ENCODE measurements at regions not wholly inside any gene's neighbourhood (a gene's known extent, or its start where the extent isn't known, plus 50 kb on each side); places are given as distances from the start of the nearest gene placed in this dataset.

- TF ChIP-seq EZH2phosphoT487 (IDR thresholded peaks at IDR 0.05; ENCODE audit: borderline replicate concordance, low read length), result no peak
- TF ChIP-seq, protein P1, sequence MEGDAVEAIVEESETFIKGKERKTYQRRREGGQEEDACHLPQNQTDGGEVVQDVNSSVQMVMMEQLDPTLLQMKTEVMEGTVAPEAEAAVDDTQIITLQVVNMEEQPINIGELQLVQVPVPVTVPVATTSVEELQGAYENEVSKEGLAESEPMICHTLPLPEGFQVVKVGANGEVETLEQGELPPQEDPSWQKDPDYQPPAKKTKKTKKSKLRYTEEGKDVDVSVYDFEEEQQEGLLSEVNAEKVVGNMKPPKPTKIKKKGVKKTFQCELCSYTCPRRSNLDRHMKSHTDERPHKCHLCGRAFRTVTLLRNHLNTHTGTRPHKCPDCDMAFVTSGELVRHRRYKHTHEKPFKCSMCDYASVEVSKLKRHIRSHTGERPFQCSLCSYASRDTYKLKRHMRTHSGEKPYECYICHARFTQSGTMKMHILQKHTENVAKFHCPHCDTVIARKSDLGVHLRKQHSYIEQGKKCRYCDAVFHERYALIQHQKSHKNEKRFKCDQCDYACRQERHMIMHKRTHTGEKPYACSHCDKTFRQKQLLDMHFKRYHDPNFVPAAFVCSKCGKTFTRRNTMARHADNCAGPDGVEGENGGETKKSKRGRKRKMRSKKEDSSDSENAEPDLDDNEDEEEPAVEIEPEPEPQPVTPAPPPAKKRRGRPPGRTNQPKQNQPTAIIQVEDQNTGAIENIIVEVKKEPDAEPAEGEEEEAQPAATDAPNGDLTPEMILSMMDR (IDR thresholded peaks at IDR 0.05; ENCODE audit: low read depth, low read length, poor library complexity, severe bottlenecking), result no peak
- Histone ChIP-seq H3K9me2 (replicated peaks; ENCODE audit: control insufficient read depth, low read length) (no peaks in the 10 kb centered on the region), H3K4me1 (ENCODE audit: control insufficient read depth, low read length) (no peaks in the 10 kb centered on the region), H3K9me3 (ENCODE audit: control insufficient read depth, insufficient read depth, low read length) (no peaks in the 10 kb centered on the region), H3K79me2 (ENCODE audit: control insufficient read depth, low read length) (no peaks in the 10 kb centered on the region), H3K4me2 (ENCODE audit: low read length) (no peak overlapping the region), H3K4me3 (ENCODE audit: low read length) (no peak overlapping the region), H3K27me3 (ENCODE audit: control insufficient read depth, low read length) (no peaks in the 10 kb centered on the region), H4K20me1 (ENCODE audit: control insufficient read depth, insufficient read depth, low read depth, low read length) (no peaks in the 10 kb centered on the region), H3K27ac (ENCODE audit: low read depth, low read length) (no peak overlapping the region), H3F3A (ENCODE audit: control insufficient read depth, insufficient read depth) (no peaks in the 10 kb centered on the region), H3K36me3 (ENCODE audit: control insufficient read depth, low read length) (no peaks in the 10 kb centered on the region)
Observed at GRCh38 chr19:32266460-32266859, 79.0 kb upstream of the ZNF507 start.

- H3K9me2 ChIP-seq (replicated peaks; ENCODE audit: control insufficient read depth, low read length), result no peaks in the 10 kb centered on the region
- no peaks in the 10 kb centered on the region for H3K36me3 ChIP-seq (ENCODE audit: control insufficient read depth, low read length)
- no peak overlapping the region for H3K4me3 ChIP-seq (ENCODE audit: low read length)
- no peaks in the 10 kb centered on the region for H4K20me1 ChIP-seq (ENCODE audit: control insufficient read depth, insufficient read depth, low read depth, low read length)
- no peaks in the 10 kb centered on the region for H3F3A ChIP-seq (ENCODE audit: control insufficient read depth, insufficient read depth)
- no peaks in the 10 kb centered on the region for H3K79me2 ChIP-seq (ENCODE audit: control insufficient read depth, low read length)
- no peaks in the 10 kb centered on the region for H3K9me3 ChIP-seq (ENCODE audit: control insufficient read depth, insufficient read depth, low read length)
- H3K27me3 ChIP-seq (ENCODE audit: control insufficient read depth, low read length), result no peaks in the 10 kb centered on the region
- H3K27ac ChIP-seq (ENCODE audit: low read depth, low read length), result no peak overlapping the region
- no peaks in the 10 kb centered on the region for H3K4me1 ChIP-seq (ENCODE audit: control insufficient read depth, low read length)
- H3K4me2 ChIP-seq (ENCODE audit: low read length), result no peak overlapping the region
- no peak for TF ChIP-seq EZH2phosphoT487 (IDR thresholded peaks at IDR 0.05; ENCODE audit: borderline replicate concordance, low read length)
- TF ChIP-seq, protein P1 (IDR thresholded peaks at IDR 0.05; ENCODE audit: low read depth, low read length, poor library complexity, severe bottlenecking), result no peak
Observed at GRCh38 chr19:32268381-32268780, 77.0 kb upstream of the ZNF507 start.

DNA sequence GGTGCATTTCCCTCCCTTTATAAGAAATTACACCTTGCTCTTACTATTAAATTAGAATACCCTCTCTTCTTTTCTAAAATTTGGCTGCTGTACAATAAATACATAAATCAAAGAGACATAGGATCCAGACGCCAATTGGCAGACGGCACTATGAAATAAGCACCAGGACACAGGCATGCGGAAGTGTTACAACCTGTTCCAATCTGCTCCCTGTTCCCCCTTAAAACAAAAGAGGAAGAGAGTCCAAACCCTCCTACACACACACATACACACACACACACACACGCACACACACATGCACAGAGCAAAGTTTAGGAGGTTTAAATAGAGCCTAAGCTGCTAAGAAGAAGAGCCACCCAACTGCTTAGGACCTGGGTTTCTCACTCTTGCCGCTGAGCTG lies 75.6 kb upstream of the ZNF507 start:
- TF ChIP-seq, protein P1 (IDR thresholded peaks at IDR 0.05; ENCODE audit: low read depth, low read length, poor library complexity, severe bottlenecking), result no peak
- TF ChIP-seq EZH2phosphoT487 (IDR thresholded peaks at IDR 0.05; ENCODE audit: borderline replicate concordance, low read length), result no peak
- Histone ChIP-seq H3F3A (ENCODE audit: control insufficient read depth, insufficient read depth) (no peaks in the 10 kb centered on the region), H4K20me1 (ENCODE audit: control insufficient read depth, insufficient read depth, low read depth, low read length) (no peaks in the 10 kb centered on the region), H3K4me1 (ENCODE audit: control insufficient read depth, low read length) (no peaks in the 10 kb centered on the region), H3K9me3 (ENCODE audit: control insufficient read depth, insufficient read depth, low read length) (no peaks in the 10 kb centered on the region), H3K4me2 (ENCODE audit: low read length) (no peak overlapping the region), H3K27me3 (ENCODE audit: control insufficient read depth, low read length) (no peaks in the 10 kb centered on the region), H3K9me2 (replicated peaks; ENCODE audit: control insufficient read depth, low read length) (no peaks in the 10 kb centered on the region), H3K27ac (ENCODE audit: low read depth, low read length) (no peak overlapping the region), H3K4me3 (ENCODE audit: low read length) (no peak overlapping the region), H3K79me2 (ENCODE audit: control insufficient read depth, low read length) (no peaks in the 10 kb centered on the region), H3K36me3 (ENCODE audit: control insufficient read depth, low read length) (no peaks in the 10 kb centered on the region)

DNA sequence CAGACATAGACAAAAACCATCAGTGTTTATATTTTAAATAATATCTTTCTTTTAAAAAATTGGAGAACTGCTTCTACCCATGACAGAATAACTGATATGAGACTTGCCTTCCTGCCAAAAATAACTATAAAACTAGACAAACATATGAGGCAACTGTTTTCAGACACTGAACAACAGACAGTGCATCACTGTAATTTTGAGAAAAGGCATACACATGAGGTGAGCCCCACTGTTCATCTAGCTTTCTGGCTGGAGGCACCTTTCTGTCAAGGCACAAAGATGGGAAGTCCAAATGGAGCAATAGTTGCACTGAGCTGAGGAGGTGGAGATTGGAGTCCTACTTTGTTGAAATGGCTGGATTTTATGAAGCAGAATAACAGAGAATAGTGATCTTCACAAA lies 71.9 kb upstream of the ZNF507 start:
- H3K9me3 ChIP-seq (ENCODE audit: control insufficient read depth, insufficient read depth, low read length), result no peaks in the 10 kb centered on the region
- H3K9me2 ChIP-seq (replicated peaks; ENCODE audit: control insufficient read depth, low read length), result no peaks in the 10 kb centered on the region
- no peaks in the 10 kb centered on the region for H3K79me2 ChIP-seq (ENCODE audit: control insufficient read depth, low read length)
- H3F3A ChIP-seq (ENCODE audit: control insufficient read depth, insufficient read depth), result no peaks in the 10 kb centered on the region
- H3K4me1 ChIP-seq (ENCODE audit: control insufficient read depth, low read length), result no peaks in the 10 kb centered on the region
- no peaks in the 10 kb centered on the region for H3K36me3 ChIP-seq (ENCODE audit: control insufficient read depth, low read length)
- TF ChIP-seq, protein P1 (IDR thresholded peaks at IDR 0.05; ENCODE audit: low read depth, low read length, poor library complexity, severe bottlenecking), result no peak
- no peak for TF ChIP-seq EZH2phosphoT487 (IDR thresholded peaks at IDR 0.05; ENCODE audit: borderline replicate concordance, low read length)
- H3K27ac ChIP-seq (ENCODE audit: low read depth, low read length), result no peak overlapping the region
- H3K4me2 ChIP-seq (ENCODE audit: low read length), result no peak overlapping the region
- H4K20me1 ChIP-seq (ENCODE audit: control insufficient read depth, insufficient read depth, low read depth, low read length), result no peaks in the 10 kb centered on the region
- peaks cover 4% of the 10 kb centered on the region; the same call in 1 of the 2 replicates for H3K27me3 ChIP-seq (ENCODE audit: control insufficient read depth, low read length)
- H3K4me3 ChIP-seq (ENCODE audit: low read length), result no peak overlapping the region
